ENCODE measurements at regions not wholly inside any gene's neighbourhood (a gene's known extent, or its start where the extent isn't known, plus 50 kb on each side); places are given as distances from the start of the nearest gene placed in this dataset.

GRCh38 chr12:91394903-91395302 lies 212.3 kb upstream of the DCN start:
- TF ChIP-seq SUZ12 (IDR thresholded peaks at IDR 0.05; ENCODE audit: extremely low read depth, insufficient read depth, insufficient read length) (no peak), YY1 (IDR thresholded peaks at IDR 0.05; ENCODE audit: insufficient read depth, insufficient read length) (no peak)
